Loucy (cell line): ENCODE measurements at regions not wholly inside any gene's neighbourhood (a gene's known extent, or its start where the extent isn't known, plus 50 kb on each side); places are given as distances from the start of the nearest gene placed in this dataset.

Experiments
- H2AFZ ChIP-seq: fragments of 200-600 bp; sonication (generic); 2 replicates; pipeline ENCODE4 v1.6.0; 2016; ENCODE audit warnings: antibody characterized with exemption, mild to moderate bottlenecking, low read length, moderate library complexity
- H3F3A ChIP-seq: fragments of 200-600 bp; 2 replicates; pipeline ENCODE4 v1.6.0; 2016; ENCODE audit warnings: antibody characterized with exemption, low read depth, mild to moderate bottlenecking
- H3K27me3 ChIP-seq: fragments of 200-600 bp; sonication (generic); 2 replicates; pipeline ENCODE4 v1.6.1; 2014; ENCODE audit warnings: low read length, mild to moderate bottlenecking; ENCODE audit not compliant: insufficient read depth, poor library complexity, severe bottlenecking
- H3K36me3 ChIP-seq: fragments of 200-600 bp; sonication (generic); 2 replicates; pipeline ENCODE4 v1.6.1; 2016; ENCODE audit warnings: low read length; ENCODE audit not compliant: insufficient read depth
- H3K4me1 ChIP-seq: fragments of 200-600 bp; sonication (generic); 2 replicates; pipeline ENCODE4 v1.5.1; 2014; ENCODE audit warnings: low read length, mild to moderate bottlenecking; ENCODE audit not compliant: insufficient read depth, poor library complexity, severe bottlenecking
- H3K4me2 ChIP-seq: fragments of 200-600 bp; sonication (generic); 2 replicates; pipeline ENCODE4 v1.6.0; 2014; ENCODE audit warnings: antibody characterized with exemption, low read length, low read depth, mild to moderate bottlenecking; ENCODE audit not compliant: poor library complexity, severe bottlenecking
- H3K4me3 ChIP-seq: fragments of 200-600 bp; sonication (generic); 2 replicates; pipeline ENCODE4 v1.5.1; 2014; ENCODE audit warnings: low read length, mild to moderate bottlenecking, mixed read lengths; ENCODE audit not compliant: poor library complexity, severe bottlenecking
- H3K79me2 ChIP-seq: fragments of 200-600 bp; sonication (generic); 2 replicates; pipeline ENCODE4 v1.6.1; 2014; ENCODE audit warnings: low read length; ENCODE audit not compliant: insufficient read depth
- H3K9ac ChIP-seq: fragments of 200-600 bp; sonication (generic); 2 replicates; pipeline ENCODE4 v1.6.0; 2014; ENCODE audit warnings: mild to moderate bottlenecking, low read depth, low read length, moderate library complexity; ENCODE audit not compliant: poor library complexity, severe bottlenecking
- H3K9me2 ChIP-seq: fragments of 200-600 bp; sonication (generic); replicated peaks from 2 replicates; pipeline ENCODE4 v1.6.1; 2016; ENCODE audit warnings: low read depth, low read length, mixed read lengths
- H3K9me3 ChIP-seq: fragments of 200-600 bp; sonication (generic); 2 replicates; pipeline ENCODE4 v1.6.1; 2014; ENCODE audit warnings: mild to moderate bottlenecking, antibody characterized with exemption, low read length, low read depth; ENCODE audit not compliant: insufficient read depth
- H4K20me1 ChIP-seq: fragments of 200-600 bp; sonication (generic); 2 replicates; pipeline ENCODE4 v1.6.0; 2014; ENCODE audit warnings: antibody characterized with exemption, low read length, mild to moderate bottlenecking; ENCODE audit not compliant: insufficient read depth, poor library complexity, severe bottlenecking
- EZH2phosphoT487 ChIP-seq: fragments of 200-600 bp; IDR thresholded peaks from 2 replicates; pipeline ENCODE4 v1.6.1; 2018; ENCODE audit warnings: antibody characterized with exemption, mild to moderate bottlenecking, moderate library complexity, borderline replicate concordance
- TF ChIP-seq, protein P1 (sequence below): fragments of 200-600 bp; sonication (generic); conservative IDR thresholded peaks from 2 replicates; pipeline ENCODE4 v1.5.1; 2014; ENCODE audit warnings: mild to moderate bottlenecking, antibody characterized with exemption, low read length

DNA sequence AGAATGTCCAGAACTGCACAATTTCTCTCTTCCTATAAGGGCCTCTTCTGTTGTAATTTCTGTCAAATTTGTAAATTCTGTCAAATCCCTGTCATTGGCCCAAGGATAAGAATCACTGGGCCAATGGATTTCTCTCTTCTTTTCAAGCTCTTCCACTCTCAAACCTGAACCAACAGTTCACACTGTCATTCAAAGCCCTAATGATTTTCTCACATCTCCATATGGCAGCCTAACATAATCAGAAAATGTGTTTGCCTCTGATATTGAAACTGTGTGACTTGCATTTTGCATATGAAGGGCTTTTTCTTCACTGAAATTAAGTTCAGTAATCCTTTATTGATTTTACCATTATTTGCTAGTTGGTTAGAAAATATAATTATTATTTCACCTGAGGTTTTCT is 1349.1 kb downstream of the FSTL5 start:
- TF ChIP-seq, protein P1, sequence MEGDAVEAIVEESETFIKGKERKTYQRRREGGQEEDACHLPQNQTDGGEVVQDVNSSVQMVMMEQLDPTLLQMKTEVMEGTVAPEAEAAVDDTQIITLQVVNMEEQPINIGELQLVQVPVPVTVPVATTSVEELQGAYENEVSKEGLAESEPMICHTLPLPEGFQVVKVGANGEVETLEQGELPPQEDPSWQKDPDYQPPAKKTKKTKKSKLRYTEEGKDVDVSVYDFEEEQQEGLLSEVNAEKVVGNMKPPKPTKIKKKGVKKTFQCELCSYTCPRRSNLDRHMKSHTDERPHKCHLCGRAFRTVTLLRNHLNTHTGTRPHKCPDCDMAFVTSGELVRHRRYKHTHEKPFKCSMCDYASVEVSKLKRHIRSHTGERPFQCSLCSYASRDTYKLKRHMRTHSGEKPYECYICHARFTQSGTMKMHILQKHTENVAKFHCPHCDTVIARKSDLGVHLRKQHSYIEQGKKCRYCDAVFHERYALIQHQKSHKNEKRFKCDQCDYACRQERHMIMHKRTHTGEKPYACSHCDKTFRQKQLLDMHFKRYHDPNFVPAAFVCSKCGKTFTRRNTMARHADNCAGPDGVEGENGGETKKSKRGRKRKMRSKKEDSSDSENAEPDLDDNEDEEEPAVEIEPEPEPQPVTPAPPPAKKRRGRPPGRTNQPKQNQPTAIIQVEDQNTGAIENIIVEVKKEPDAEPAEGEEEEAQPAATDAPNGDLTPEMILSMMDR = no peak
- TF ChIP-seq EZH2phosphoT487 = no peak
- no peak overlapping the region for H3K4me3 ChIP-seq
- H3F3A ChIP-seq = no peaks in the 10 kb centered on the region
- no peaks in the 10 kb centered on the region for H3K9me2 ChIP-seq
- H3K79me2 ChIP-seq = no peaks in the 10 kb centered on the region
- H3K27me3 ChIP-seq = no peaks in the 10 kb centered on the region
- no peaks in the 10 kb centered on the region for H3K36me3 ChIP-seq
- no peaks in the 10 kb centered on the region for H3K4me1 ChIP-seq
- H3K4me2 ChIP-seq = no peak overlapping the region
- H2AFZ ChIP-seq = no peak overlapping the region
- H4K20me1 ChIP-seq = no peaks in the 10 kb centered on the region
- no peak overlapping the region for H3K9ac ChIP-seq
- no peaks in the 10 kb centered on the region for H3K9me3 ChIP-seq

DNA sequence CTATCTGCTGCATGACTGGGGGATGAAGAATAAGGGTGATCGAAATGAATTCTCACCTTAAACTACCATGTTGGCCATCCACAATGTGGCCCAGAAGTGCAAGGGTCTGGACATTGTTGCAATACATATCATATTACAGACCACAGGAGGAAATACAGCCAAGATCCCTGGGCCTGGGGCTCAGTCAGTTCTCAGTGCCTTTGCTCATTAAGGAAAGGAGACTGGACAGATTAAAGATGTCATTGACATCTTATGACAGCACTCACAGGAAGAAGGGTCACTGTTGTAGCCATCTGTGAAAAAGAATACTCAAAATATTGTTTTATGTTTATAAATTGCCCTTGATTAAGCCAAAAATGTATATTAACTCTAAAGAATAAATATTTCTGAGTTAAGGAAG is 1345.2 kb downstream of the FSTL5 start:
- Histone ChIP-seq H3K27me3 (no peaks in the 10 kb centered on the region), H3K79me2 (no peaks in the 10 kb centered on the region), H4K20me1 (no peaks in the 10 kb centered on the region), H3F3A (no peaks in the 10 kb centered on the region), H3K4me1 (no peaks in the 10 kb centered on the region), H3K9me3 (no peaks in the 10 kb centered on the region), H3K36me3 (no peaks in the 10 kb centered on the region; the same call in 1 of the 2 replicates), H3K9ac (no peak overlapping the region), H2AFZ (no peak overlapping the region), H3K9me2 (no peaks in the 10 kb centered on the region), H3K4me2 (no peak overlapping the region), H3K4me3 (no peak overlapping the region)
- TF ChIP-seq EZH2phosphoT487 = no peak

DNA sequence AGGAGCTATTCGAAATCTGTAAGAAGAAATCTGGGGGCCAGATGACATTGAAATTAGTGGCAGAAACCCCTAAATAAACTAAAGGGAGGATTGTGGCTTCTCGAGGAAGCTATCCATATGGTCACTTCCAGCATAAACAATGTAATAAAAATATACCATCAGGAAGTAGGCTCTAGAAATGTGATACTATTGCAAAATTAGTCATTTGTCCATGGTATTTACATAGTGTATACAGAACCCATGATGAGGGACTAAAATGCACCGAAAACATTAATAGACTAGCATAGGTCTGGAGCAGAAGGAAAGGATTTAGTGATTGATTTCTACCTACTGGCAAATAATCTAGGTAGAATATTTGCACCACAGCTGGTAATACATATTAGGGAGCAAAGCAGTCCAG is 1344.0 kb downstream of the FSTL5 start:
- no peaks in the 10 kb centered on the region for H3K9me2 ChIP-seq
- no peaks in the 10 kb centered on the region; the same call in 1 of the 2 replicates for H3K36me3 ChIP-seq
- H3F3A ChIP-seq = no peaks in the 10 kb centered on the region
- TF ChIP-seq, protein P1 = no peak
- no peak for TF ChIP-seq EZH2phosphoT487
- H3K27me3 ChIP-seq = no peaks in the 10 kb centered on the region
- H3K79me2 ChIP-seq = no peaks in the 10 kb centered on the region
- no peaks in the 10 kb centered on the region for H4K20me1 ChIP-seq
- H3K4me3 ChIP-seq = no peak overlapping the region
- H2AFZ ChIP-seq = no peak overlapping the region
- no peak overlapping the region for H3K9ac ChIP-seq
- H3K4me2 ChIP-seq = no peak overlapping the region
- H3K9me3 ChIP-seq = no peaks in the 10 kb centered on the region
- H3K4me1 ChIP-seq = no peaks in the 10 kb centered on the region

DNA sequence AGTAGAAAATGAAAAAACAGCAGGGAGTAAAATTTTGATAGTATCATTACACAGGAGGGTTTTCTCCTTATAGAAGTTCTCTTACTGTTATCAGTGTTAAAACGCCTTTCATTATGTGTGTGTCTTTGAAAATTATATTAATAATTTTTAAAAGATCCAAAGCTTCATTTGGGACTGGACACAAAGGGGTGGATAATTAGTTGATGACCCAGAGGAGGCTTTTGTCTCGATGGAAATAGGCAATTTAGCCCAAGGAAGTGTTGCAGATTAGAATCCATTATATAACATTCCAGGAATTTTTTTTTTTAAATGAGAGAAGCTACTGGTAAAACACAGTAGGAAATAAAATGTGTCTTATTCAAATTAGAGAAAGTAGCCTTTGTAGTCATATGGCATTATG is 1339.3 kb downstream of the FSTL5 start:
- H3K9ac ChIP-seq = no peak overlapping the region
- no peak overlapping the region for H2AFZ ChIP-seq
- H4K20me1 ChIP-seq = no peaks in the 10 kb centered on the region
- H3F3A ChIP-seq = no peaks in the 10 kb centered on the region
- H3K4me1 ChIP-seq = no peaks in the 10 kb centered on the region
- H3K9me3 ChIP-seq = no peaks in the 10 kb centered on the region
- H3K4me2 ChIP-seq = no peak overlapping the region
- H3K9me2 ChIP-seq = no peaks in the 10 kb centered on the region
- H3K4me3 ChIP-seq = no peak overlapping the region
- H3K79me2 ChIP-seq = no peaks in the 10 kb centered on the region
- TF ChIP-seq, protein P1 = no peak
- no peak for TF ChIP-seq EZH2phosphoT487
- no peaks in the 10 kb centered on the region; the same call in 1 of the 2 replicates for H3K36me3 ChIP-seq
- no peaks in the 10 kb centered on the region for H3K27me3 ChIP-seq
